Stimulated activated CD8-positive, alpha-beta memory T cell treated with anti-CD3 and anti-CD28 coated beads, Interleukin-7, amount 100 ng/mL, for 4 hours (primary cell): ENCODE measurements at regions not wholly inside any gene's neighbourhood (a gene's known extent, or its start where the extent isn't known, plus 50 kb on each side); places are given as distances from the start of the nearest gene placed in this dataset.

Experiments used
- DNase-seq, 2 donors: peaks; one replicate each; pipeline ENCODE4 v3.0.0-alpha.2; 2020; ENCODE audit warnings: low read depth in 2 of 2

GRCh38 chr4:18882468-18882867 lies 860.9 kb upstream of the LCORL start:
- no peak for DNase-seq

- DNase-seq = no peak
These were observed 860.0 kb upstream of the LCORL start for GRCh38 chr4:18881556-18881955.

GRCh38 chr4:18880871-18881270 lies 859.3 kb upstream of the LCORL start:
- DNase-seq = no peak

- DNase-seq = no peak
These were observed 857.0 kb upstream of the LCORL start for GRCh38 chr4:18878561-18878960.

- DNase-seq = no peak
These were observed 847.6 kb upstream of the LCORL start for GRCh38 chr4:18869166-18869565.

- DNase-seq = no peak
These were observed 839.4 kb upstream of the LCORL start for GRCh38 chr4:18860836-18861530.

GRCh38 chr4:18859468-18859867 lies 837.9 kb upstream of the LCORL start:
- no peak for DNase-seq

- no peak for DNase-seq
These were observed 836.8 kb upstream of the LCORL start for GRCh38 chr4:18858229-18858922.

- no peak for DNase-seq
These were observed 829.3 kb upstream of the LCORL start for GRCh38 chr4:18850867-18851266.

- DNase-seq = no peak
These were observed 825.8 kb upstream of the LCORL start for GRCh38 chr4:18847249-18847890.

GRCh38 chr4:18846313-18846712 lies 824.8 kb upstream of the LCORL start:
- DNase-seq = no peak

- DNase-seq = no peak
These were observed 823.2 kb upstream of the LCORL start for GRCh38 chr4:18844726-18845125.

GRCh38 chr4:18842431-18842830 lies 820.9 kb upstream of the LCORL start:
- no peak for DNase-seq

GRCh38 chr4:18840481-18840880 lies 818.9 kb upstream of the LCORL start:
- DNase-seq = no peak

- DNase-seq = no peak
These were observed 794.8 kb upstream of the LCORL start for GRCh38 chr4:18816228-18816895.

- DNase-seq = no peak
These were observed 794.2 kb upstream of the LCORL start for GRCh38 chr4:18815779-18816173.

GRCh38 chr4:18815081-18815778 lies 793.7 kb upstream of the LCORL start:
- no peak for DNase-seq

GRCh38 chr4:18813771-18814170 lies 792.2 kb upstream of the LCORL start:
- DNase-seq = no peak

GRCh38 chr4:18813055-18813454 lies 791.5 kb upstream of the LCORL start:
- no peak for DNase-seq

GRCh38 chr4:18803781-18804180 lies 782.2 kb upstream of the LCORL start:
- no peak for DNase-seq

GRCh38 chr4:18798123-18798522 lies 776.6 kb upstream of the LCORL start:
- DNase-seq = no peak

- DNase-seq = no peak
These were observed 774.2 kb upstream of the LCORL start for GRCh38 chr4:18795794-18796193.
